ENCODE measurements at regions not wholly inside any gene's neighbourhood (a gene's known extent, or its start where the extent isn't known, plus 50 kb on each side); places are given as distances from the start of the nearest gene placed in this dataset.

DNA sequence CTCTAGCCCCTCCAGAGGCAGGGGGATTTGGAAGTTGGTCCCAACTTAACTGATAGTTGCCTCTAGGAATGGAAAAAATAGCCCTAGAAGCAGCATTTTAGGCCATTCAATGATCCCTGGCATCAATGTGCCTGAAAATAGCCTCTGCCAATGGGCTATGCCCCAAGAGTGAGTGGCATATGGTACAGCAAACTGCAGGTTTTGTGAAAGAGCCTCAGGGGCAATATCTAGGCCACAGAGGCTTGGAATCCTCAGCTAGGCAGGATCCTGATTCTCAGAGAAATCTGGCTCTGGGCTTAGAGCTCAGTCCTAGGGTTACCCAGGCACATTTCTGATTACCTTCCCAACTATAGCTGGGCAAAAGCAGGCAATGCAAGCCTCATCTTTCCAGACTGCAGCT is 104.4 kb upstream of the MOCS1 start:
- TF ChIP-seq, protein P1, sequence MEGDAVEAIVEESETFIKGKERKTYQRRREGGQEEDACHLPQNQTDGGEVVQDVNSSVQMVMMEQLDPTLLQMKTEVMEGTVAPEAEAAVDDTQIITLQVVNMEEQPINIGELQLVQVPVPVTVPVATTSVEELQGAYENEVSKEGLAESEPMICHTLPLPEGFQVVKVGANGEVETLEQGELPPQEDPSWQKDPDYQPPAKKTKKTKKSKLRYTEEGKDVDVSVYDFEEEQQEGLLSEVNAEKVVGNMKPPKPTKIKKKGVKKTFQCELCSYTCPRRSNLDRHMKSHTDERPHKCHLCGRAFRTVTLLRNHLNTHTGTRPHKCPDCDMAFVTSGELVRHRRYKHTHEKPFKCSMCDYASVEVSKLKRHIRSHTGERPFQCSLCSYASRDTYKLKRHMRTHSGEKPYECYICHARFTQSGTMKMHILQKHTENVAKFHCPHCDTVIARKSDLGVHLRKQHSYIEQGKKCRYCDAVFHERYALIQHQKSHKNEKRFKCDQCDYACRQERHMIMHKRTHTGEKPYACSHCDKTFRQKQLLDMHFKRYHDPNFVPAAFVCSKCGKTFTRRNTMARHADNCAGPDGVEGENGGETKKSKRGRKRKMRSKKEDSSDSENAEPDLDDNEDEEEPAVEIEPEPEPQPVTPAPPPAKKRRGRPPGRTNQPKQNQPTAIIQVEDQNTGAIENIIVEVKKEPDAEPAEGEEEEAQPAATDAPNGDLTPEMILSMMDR (conservative IDR thresholded peaks at IDR 0.05) = no peak
- no peak for TF ChIP-seq ZFX (IDR thresholded peaks at IDR 0.05)
